Lower lobe of right lung (tissue), 2 donors: ENCODE measurements at regions not wholly inside any gene's neighbourhood (a gene's known extent, or its start where the extent isn't known, plus 50 kb on each side); places are given as distances from the start of the nearest gene placed in this dataset.

Experiments
- ATAC-seq, 2 donors: fragments of 200-7000 bp; cut with Tn5 transposase; one replicate each; pipeline ENCODE4 v1.9.1; 2020 to 2022; ENCODE audit warnings: mild to moderate bottlenecking in 2 of 2, moderate library complexity in 2 of 2
- DNase-seq: peaks from one replicate; pipeline ENCODE4 v3.0.0-alpha.2; 2020
- H3K27ac ChIP-seq: fragments of 200-600 bp; one replicate; pipeline ENCODE4 v1.8.0; 2022
- H3K27me3 ChIP-seq: fragments of 200-600 bp; one replicate; pipeline ENCODE4 v1.8.0; 2022; ENCODE audit warnings: low read depth
- H3K36me3 ChIP-seq: fragments of 200-600 bp; one replicate; pipeline ENCODE4 v1.8.0; 2022; ENCODE audit warnings: mild to moderate bottlenecking
- H3K4me1 ChIP-seq: fragments of 200-600 bp; one replicate; pipeline ENCODE4 v1.8.0; 2022
- H3K4me3 ChIP-seq: fragments of 200-600 bp; one replicate; pipeline ENCODE4 v1.8.0; 2022; ENCODE audit warnings: mild to moderate bottlenecking
- H3K9me3 ChIP-seq: fragments of 200-600 bp; one replicate; pipeline ENCODE4 v1.8.0; 2022
- intact Hi-C: fragments of 100-400 bp; cut with DNase I; formaldehyde crosslinking; loops from one replicate; pipeline ENCODE4 v1.11.0; 2022
- TF ChIP-seq, protein P1 (sequence below): fragments of 200-600 bp; IDR thresholded peaks from one replicate; pipeline ENCODE4 v1.8.0; 2022; ENCODE audit warnings: antibody characterized with exemption, mild to moderate bottlenecking
- donor health status: DM: no; HTN: yes; CAD: no; lungs with severe emphysema.

DNA sequence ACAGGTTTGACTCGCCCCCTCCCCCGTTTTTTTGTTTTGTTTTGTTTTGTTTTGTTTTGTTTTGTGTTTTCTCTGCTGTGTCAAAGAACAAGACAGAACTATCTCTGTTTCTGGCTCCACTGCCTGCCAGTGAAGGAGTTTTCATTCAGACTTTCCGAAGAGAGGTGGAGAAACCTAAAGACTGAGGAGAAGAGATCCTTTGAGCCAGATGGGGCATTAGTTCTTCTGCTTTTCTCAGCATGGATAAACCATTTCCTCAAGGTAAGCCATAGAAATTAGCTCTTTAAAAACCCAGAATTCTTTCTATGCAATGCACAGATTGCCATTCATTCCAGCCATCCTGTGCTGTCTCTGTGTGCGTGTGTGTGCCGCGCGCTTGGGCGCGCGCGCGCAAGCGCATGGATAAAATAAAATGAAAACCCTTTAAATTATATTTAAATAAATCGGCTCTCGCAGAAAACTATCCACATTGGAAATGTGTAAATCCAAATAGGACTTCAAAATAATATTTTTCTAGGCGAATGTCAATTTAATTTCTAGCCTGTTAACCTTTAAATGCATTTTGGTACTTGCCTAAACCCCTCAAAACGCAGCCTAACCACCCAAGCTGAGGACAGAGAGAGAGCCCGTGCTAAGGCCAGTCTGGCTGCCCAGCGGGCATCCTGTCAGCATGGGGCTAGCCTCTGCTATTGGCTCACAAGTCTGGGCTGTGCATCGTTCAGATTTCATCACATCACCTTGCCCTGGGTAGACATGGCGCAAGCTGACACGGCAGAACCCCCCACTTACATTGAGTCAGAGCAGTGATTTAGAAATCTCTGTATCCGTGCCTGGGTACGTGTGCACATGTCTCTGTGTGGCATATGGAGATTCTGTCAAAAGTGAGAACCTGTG is 113.0 kb upstream of the VAMP7 start:
- Histone ChIP-seq H3K27ac (no peak overlapping the region), H3K4me3 (peak overlapping the region; percentile 28), H3K4me1 (no peaks in the 10 kb centered on the region), H3K36me3 (no peaks in the 10 kb centered on the region), H3K9me3 (no peaks in the 10 kb centered on the region), H3K27me3 (no peaks in the 10 kb centered on the region)
- TF ChIP-seq, protein P1, sequence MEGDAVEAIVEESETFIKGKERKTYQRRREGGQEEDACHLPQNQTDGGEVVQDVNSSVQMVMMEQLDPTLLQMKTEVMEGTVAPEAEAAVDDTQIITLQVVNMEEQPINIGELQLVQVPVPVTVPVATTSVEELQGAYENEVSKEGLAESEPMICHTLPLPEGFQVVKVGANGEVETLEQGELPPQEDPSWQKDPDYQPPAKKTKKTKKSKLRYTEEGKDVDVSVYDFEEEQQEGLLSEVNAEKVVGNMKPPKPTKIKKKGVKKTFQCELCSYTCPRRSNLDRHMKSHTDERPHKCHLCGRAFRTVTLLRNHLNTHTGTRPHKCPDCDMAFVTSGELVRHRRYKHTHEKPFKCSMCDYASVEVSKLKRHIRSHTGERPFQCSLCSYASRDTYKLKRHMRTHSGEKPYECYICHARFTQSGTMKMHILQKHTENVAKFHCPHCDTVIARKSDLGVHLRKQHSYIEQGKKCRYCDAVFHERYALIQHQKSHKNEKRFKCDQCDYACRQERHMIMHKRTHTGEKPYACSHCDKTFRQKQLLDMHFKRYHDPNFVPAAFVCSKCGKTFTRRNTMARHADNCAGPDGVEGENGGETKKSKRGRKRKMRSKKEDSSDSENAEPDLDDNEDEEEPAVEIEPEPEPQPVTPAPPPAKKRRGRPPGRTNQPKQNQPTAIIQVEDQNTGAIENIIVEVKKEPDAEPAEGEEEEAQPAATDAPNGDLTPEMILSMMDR, result no peak
- ATAC-seq, result peak in 1 of 2 donors; percentile 12
- DNase-seq, result peak; percentile 27
- intact Hi-C loops, result no loop called here

DNA sequence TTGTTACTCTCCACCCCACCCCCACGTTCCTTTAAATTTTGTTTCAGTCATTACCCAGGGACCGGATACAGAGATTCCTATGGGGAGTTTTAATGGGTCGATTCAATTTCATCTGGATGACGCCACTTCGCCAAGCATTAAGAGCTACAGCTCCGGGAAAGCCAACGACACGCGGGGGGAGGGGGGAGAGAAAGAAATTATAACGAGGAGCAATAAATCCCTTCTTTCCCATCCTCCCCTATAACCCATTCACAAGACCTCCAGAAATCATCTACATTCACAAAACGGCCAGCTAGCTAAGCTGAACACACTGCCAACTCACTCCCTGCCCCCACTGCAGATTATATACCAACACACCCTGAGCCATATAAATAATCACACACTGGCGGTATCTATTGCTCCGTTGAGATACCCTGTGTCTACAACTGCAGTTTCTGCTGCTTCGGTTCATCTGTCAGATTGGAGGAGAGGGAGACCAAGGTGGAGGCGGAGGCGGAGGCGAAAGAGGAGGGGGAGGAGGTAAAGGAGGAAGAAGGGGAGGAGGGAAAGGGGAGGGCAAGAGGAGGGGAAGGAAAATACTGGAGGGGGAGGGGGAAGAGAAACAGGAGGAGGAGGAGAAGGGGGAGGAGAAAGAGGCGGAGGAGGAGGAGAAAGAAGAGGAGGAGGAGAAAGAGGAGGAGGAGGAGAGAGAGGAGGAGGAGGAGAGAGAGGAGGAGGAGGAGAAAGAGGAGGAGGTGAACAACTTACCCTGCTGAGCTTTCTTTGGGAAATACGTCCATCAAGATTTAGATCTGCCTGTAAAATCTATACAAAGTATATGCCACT is 113.9 kb upstream of the VAMP7 start:
- TF ChIP-seq, protein P1, result no peak
- Histone ChIP-seq H3K27me3 (no peaks in the 10 kb centered on the region), H3K9me3 (no peaks in the 10 kb centered on the region), H3K27ac (no peak overlapping the region), H3K4me3 (peak overlapping the region; percentile 39), H3K36me3 (no peaks in the 10 kb centered on the region), H3K4me1 (no peaks in the 10 kb centered on the region)
- ATAC-seq, result peak; percentile 62 to 83
- peak; percentile 44 for DNase-seq
- intact Hi-C loops, result no loop called here

DNA sequence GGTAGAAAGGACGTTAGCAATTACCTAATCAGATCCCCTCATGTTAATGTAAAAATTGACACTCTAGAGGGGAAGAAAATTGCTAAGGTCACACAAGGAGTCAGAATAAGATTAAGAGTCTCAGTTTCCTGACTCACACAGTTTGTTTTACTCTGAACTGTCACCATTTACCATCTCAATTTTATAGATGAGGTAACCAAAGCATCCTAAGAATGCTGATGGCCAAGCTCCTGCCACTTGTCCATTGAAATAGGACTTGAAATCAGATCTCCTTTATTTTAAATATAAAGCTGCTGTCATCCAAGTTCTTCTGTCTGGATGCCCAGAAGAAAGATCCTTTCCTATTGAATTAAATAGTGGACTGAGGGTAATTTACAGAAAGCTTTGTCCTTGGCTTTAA is 114.8 kb upstream of the VAMP7 start:
- TF ChIP-seq, protein P1, result no peak
- DNase-seq (no peak), ATAC-seq (no peak)
- no peaks in the 10 kb centered on the region for H3K9me3 ChIP-seq
- intact Hi-C loops, result no loop called here
- no peak overlapping the region for H3K27ac ChIP-seq
- no peaks in the 10 kb centered on the region for H3K27me3 ChIP-seq
- H3K36me3 ChIP-seq, result no peaks in the 10 kb centered on the region
- no peaks in the 10 kb centered on the region for H3K4me1 ChIP-seq
- H3K4me3 ChIP-seq, result no peak overlapping the region

DNA sequence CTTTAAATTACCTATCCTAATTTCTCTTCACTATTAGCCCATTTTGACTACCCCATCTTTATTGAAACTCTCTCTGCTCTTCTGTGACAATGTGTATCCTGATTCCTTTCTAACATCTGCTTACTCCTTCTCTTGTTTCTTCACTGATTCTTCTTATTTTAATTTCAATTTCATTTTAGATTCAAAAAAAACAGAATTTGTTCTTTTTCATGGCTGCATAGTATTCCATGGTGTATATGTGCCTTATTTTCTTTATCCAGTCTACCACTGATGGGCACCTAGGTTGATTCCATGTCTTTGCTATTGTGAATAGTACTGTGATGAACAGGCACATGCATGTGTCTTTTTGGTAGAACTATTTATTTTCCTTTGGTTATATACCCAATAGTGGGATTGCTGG is 120.0 kb upstream of the VAMP7 start:
- TF ChIP-seq, protein P1, result no peak
- DNase-seq (no peak), ATAC-seq (no peak)
- H3K36me3 ChIP-seq, result no peaks in the 10 kb centered on the region
- H3K9me3 ChIP-seq, result no peaks in the 10 kb centered on the region
- intact Hi-C loops, result no loop called here
- no peaks in the 10 kb centered on the region for H3K27me3 ChIP-seq
- H3K4me1 ChIP-seq, result no peaks in the 10 kb centered on the region
- no peak overlapping the region for H3K4me3 ChIP-seq
- H3K27ac ChIP-seq, result no peak overlapping the region

DNA sequence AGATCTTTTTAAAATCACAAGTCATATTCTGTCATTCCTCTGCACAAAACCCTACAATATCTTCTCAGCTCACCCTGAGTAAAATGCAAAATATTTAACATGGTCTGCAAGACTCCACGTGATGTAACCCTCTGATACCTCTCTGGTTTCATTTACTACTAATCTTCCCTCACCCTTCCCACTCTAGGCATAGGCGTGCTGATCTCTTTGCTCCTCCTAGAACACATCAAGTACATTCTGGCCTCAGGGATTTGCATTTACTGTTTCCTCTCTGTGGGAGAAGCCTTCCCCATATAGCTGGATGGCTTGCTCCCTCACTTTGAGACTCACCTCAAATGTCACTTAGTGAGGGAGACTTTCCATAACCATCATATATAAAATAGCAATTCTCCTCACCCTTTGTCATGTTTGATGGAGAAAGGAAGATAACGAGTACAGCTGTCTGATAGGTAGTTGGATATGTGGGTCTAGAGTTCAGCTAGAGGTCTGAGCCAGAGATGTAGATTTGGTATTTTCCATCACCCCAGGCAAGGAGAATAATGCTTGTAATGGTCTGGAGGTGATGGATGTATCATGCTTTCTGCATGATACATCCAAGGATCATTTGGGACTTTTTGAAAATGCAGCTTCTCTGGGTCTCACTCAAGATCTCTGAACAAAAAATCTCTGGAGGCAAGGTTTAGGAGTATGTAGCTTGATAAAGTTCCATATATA is 123.9 kb upstream of the VAMP7 start:
- no peaks in the 10 kb centered on the region for H3K27me3 ChIP-seq
- H3K9me3 ChIP-seq, result no peaks in the 10 kb centered on the region
- intact Hi-C loops, result no loop called here
- DNase-seq (no peak), ATAC-seq (no peak)
- H3K36me3 ChIP-seq, result no peaks in the 10 kb centered on the region
- TF ChIP-seq, protein P1, result no peak
- H3K27ac ChIP-seq, result no peak overlapping the region
- no peaks in the 10 kb centered on the region for H3K4me1 ChIP-seq
- no peak overlapping the region for H3K4me3 ChIP-seq
